ENCODE measurements at regions not wholly inside any gene's neighbourhood (a gene's known extent, or its start where the extent isn't known, plus 50 kb on each side); places are given as distances from the start of the nearest gene placed in this dataset.
A peak's percentile ranks its signal among the peaks of the same experiment; 100 is the strongest.

- DNase-seq (ENCODE audit: low read depth) = no peak
- TF ChIP-seq CTCF (conservative IDR thresholded peaks at IDR 0.05; ENCODE audit: low read depth, low read length) = no peak
- no peak overlapping the region for H3K4me3 ChIP-seq (ENCODE audit: low read depth, low read length)
These were observed 97.3 kb upstream of the KLF14 start for GRCh38 chr7:130831322-130831721.

- TF ChIP-seq CTCF (conservative IDR thresholded peaks at IDR 0.05; ENCODE audit: low read depth, low read length) = peak; percentile 62
- peak; percentile 72 for DNase-seq (ENCODE audit: low read depth)
- no peak overlapping the region for H3K4me3 ChIP-seq (ENCODE audit: low read depth, low read length)
These were observed 97.9 kb upstream of the KLF14 start for GRCh38 chr7:130831817-130832481.

GRCh38 chr7:130838738-130839137 is 104.7 kb upstream of the KLF14 start:
- no peak for TF ChIP-seq CTCF (conservative IDR thresholded peaks at IDR 0.05; ENCODE audit: low read depth, low read length)
- H3K4me3 ChIP-seq (ENCODE audit: low read depth, low read length) = no peak overlapping the region

GRCh38 chr7:130840599-130840998 is 106.6 kb upstream of the KLF14 start:
- H3K4me3 ChIP-seq (ENCODE audit: low read depth, low read length) = no peak overlapping the region
- no peak for DNase-seq (ENCODE audit: low read depth)
- TF ChIP-seq CTCF (conservative IDR thresholded peaks at IDR 0.05; ENCODE audit: low read depth, low read length) = no peak

More at GRCh38 chr7:130838738-130839137, 104.7 kb upstream of the KLF14 start:
- peak; percentile 52 for DNase-seq (ENCODE audit: low read depth)

GRCh38 chr7:130841416-130841815 is 107.4 kb upstream of the KLF14 start:
- DNase-seq (ENCODE audit: low read depth) = no peak
- TF ChIP-seq CTCF (conservative IDR thresholded peaks at IDR 0.05; ENCODE audit: low read depth, low read length) = no peak
- no peak overlapping the region for H3K4me3 ChIP-seq (ENCODE audit: low read depth, low read length)

- DNase-seq (ENCODE audit: low read depth) = no peak
- TF ChIP-seq CTCF (conservative IDR thresholded peaks at IDR 0.05; ENCODE audit: low read depth, low read length) = no peak
- no peak overlapping the region for H3K4me3 ChIP-seq (ENCODE audit: low read depth, low read length)
These were observed 109.7 kb upstream of the KLF14 start for GRCh38 chr7:130843703-130844102.
